Fibroblast of lung (primary cell): ENCODE measurements at regions not wholly inside any gene's neighbourhood (a gene's known extent, or its start where the extent isn't known, plus 50 kb on each side); places are given as distances from the start of the nearest gene placed in this dataset.

ENCODE experiments used
- DNase-seq, 2 donors: peaks; one replicate each; pipeline versions ENCODE4 v3.0.0 to v3.0.0-alpha.2; 2010; ENCODE audit warnings: low read depth in 2 of 2
- H2AFZ ChIP-seq: 2 replicates; pipeline ENCODE4 v1.5.1; 2012; ENCODE audit warnings: low read length, control low read depth, inconsistent platforms
- H3K27ac ChIP-seq: 2 replicates; pipeline ENCODE4 v1.5.1; 2011; ENCODE audit warnings: low read length, control low read depth; ENCODE audit not compliant: insufficient read depth
- H3K27me3 ChIP-seq: 2 replicates; pipeline ENCODE4 v1.5.1; 2011; ENCODE audit warnings: mild to moderate bottlenecking, low read length; ENCODE audit not compliant: control insufficient read depth, insufficient read depth
- H3K36me3 ChIP-seq: 2 replicates; pipeline ENCODE4 v1.5.1; 2011; ENCODE audit warnings: low read length; ENCODE audit not compliant: control insufficient read depth, insufficient read depth
- H3K4me1 ChIP-seq: 2 replicates; pipeline ENCODE4 v1.5.1; 2011; ENCODE audit warnings: low read length; ENCODE audit not compliant: control insufficient read depth, insufficient read depth; ENCODE audit errors: extremely low read depth
- H3K4me2 ChIP-seq: 2 replicates; pipeline ENCODE4 v1.5.1; 2011; ENCODE audit warnings: low read length, control low read depth; ENCODE audit not compliant: insufficient read depth; ENCODE audit errors: extremely low read depth
- H3K4me3 ChIP-seq, 4 experiments: fragments of 200-600 bp in 1 of 4; sonication (generic) in 1 of 4; replicated peaks in 1 of 4; 2 replicates each; pipeline ENCODE4 v1.5.1; 2011 to 2016; ENCODE audit warnings: low read length in 4 of 4, low read depth in 3 of 4, mild to moderate bottlenecking in 3 of 4, control low read depth in 2 of 4, inconsistent platforms in 1 of 4, mixed read lengths in 1 of 4; ENCODE audit not compliant: insufficient read depth in 1 of 4; ENCODE audit errors: control extremely low read depth in 1 of 4
- H3K79me2 ChIP-seq: 2 replicates; pipeline ENCODE4 v1.5.1; 2012; ENCODE audit warnings: mild to moderate bottlenecking, low read length, inconsistent platforms; ENCODE audit not compliant: control insufficient read depth, insufficient read depth
- H3K9ac ChIP-seq: 2 replicates; pipeline ENCODE4 v1.5.1; 2011; ENCODE audit warnings: mild to moderate bottlenecking, low read length, control low read depth; ENCODE audit not compliant: insufficient read depth
- H3K9me3 ChIP-seq: 2 replicates; pipeline ENCODE4 v1.5.1; 2012; ENCODE audit warnings: low read depth, low read length; ENCODE audit not compliant: control insufficient read depth, insufficient read depth
- H4K20me1 ChIP-seq: 2 replicates; pipeline ENCODE4 v1.5.1; 2011; ENCODE audit warnings: low read length; ENCODE audit not compliant: control insufficient read depth, insufficient read depth; ENCODE audit errors: extremely low read depth
- EZH2 ChIP-seq: IDR thresholded peaks from 2 replicates; pipeline ENCODE4 v1.5.1; 2012; ENCODE audit warnings: low read length, control low read depth, mild to moderate bottlenecking; ENCODE audit errors: missing control alignments
- TF ChIP-seq, protein P1 (sequence below), 2 donors: IDR thresholded peaks in 1 of 2; conservative IDR thresholded peaks in 1 of 2; 1 replicate in 1 of 2; 2 replicates in 1 of 2; pipeline ENCODE4 v1.5.1; 2011 to 2012; ENCODE audit warnings: low read length in 2 of 2, control low read depth in 1 of 2, inconsistent platforms in 1 of 2, low read depth in 1 of 2, mild to moderate bottlenecking in 1 of 2

- H3K4me3 ChIP-seq: no peak overlapping the region
- no peaks in the 10 kb centered on the region for H3K36me3 ChIP-seq
- no peak overlapping the region for H3K9ac ChIP-seq
- H4K20me1 ChIP-seq: no peaks in the 10 kb centered on the region
- no peak for DNase-seq
- no peaks in the 10 kb centered on the region for H3K9me3 ChIP-seq
- H3K4me2 ChIP-seq: no peak overlapping the region
- H3K4me1 ChIP-seq: no peaks in the 10 kb centered on the region
- no peak for TF ChIP-seq EZH2
- TF ChIP-seq, protein P1, sequence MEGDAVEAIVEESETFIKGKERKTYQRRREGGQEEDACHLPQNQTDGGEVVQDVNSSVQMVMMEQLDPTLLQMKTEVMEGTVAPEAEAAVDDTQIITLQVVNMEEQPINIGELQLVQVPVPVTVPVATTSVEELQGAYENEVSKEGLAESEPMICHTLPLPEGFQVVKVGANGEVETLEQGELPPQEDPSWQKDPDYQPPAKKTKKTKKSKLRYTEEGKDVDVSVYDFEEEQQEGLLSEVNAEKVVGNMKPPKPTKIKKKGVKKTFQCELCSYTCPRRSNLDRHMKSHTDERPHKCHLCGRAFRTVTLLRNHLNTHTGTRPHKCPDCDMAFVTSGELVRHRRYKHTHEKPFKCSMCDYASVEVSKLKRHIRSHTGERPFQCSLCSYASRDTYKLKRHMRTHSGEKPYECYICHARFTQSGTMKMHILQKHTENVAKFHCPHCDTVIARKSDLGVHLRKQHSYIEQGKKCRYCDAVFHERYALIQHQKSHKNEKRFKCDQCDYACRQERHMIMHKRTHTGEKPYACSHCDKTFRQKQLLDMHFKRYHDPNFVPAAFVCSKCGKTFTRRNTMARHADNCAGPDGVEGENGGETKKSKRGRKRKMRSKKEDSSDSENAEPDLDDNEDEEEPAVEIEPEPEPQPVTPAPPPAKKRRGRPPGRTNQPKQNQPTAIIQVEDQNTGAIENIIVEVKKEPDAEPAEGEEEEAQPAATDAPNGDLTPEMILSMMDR (conservative IDR thresholded peaks at IDR 0.05 in 1 of 2, IDR thresholded peaks at IDR 0.05 in 1 of 2; ENCODE audit: low read depth in 1 of 2, low read length in 2 of 2): no peak
- H3K27me3 ChIP-seq: no peaks in the 10 kb centered on the region
- H3K79me2 ChIP-seq: no peaks in the 10 kb centered on the region
- no peak overlapping the region for H3K27ac ChIP-seq
- H2AFZ ChIP-seq: no peak overlapping the region
Measured at GRCh38 chr4:151922811-151923210, 162.0 kb upstream of the GATB start.

GRCh38 chr4:151922306-151922705, 161.5 kb upstream of the GATB start:
- H3K9ac ChIP-seq: no peak overlapping the region
- no peaks in the 10 kb centered on the region for H3K27me3 ChIP-seq
- no peak overlapping the region for H3K27ac ChIP-seq
- H3K4me3 ChIP-seq: no peak overlapping the region
- TF ChIP-seq, protein P1 (conservative IDR thresholded peaks at IDR 0.05 in 1 of 2, IDR thresholded peaks at IDR 0.05 in 1 of 2; ENCODE audit: low read depth in 1 of 2, low read length in 2 of 2): no peak
- no peak for TF ChIP-seq EZH2
- H3K4me2 ChIP-seq: no peak overlapping the region
- no peaks in the 10 kb centered on the region for H3K36me3 ChIP-seq
- no peaks in the 10 kb centered on the region for H4K20me1 ChIP-seq
- H3K4me1 ChIP-seq: no peaks in the 10 kb centered on the region
- H2AFZ ChIP-seq: no peak overlapping the region
- DNase-seq: peak in 1 of 2 donors; percentile 50
- H3K9me3 ChIP-seq: no peaks in the 10 kb centered on the region
- no peaks in the 10 kb centered on the region for H3K79me2 ChIP-seq

DNA sequence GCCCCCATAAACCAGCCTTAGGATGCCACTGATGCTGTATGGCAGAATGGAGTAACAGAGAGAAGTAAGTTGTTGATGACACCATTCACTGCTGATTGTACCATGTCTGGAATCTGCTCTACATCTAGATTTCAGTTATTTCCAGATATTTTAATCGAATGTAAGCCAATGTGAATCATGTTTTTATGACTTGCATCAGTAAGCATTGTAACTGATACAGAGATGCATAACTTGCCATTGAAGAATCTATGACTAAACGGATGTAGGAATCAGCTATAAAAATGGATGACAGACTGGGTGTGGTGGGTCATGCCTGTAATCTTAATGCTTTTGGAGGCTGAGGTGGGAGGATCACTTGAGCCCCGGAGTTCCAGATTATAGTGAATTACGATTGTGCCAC, 161.0 kb upstream of the GATB start:
- H3K9me3 ChIP-seq: no peaks in the 10 kb centered on the region
- no peak overlapping the region for H3K4me3 ChIP-seq
- H3K36me3 ChIP-seq: no peaks in the 10 kb centered on the region
- no peaks in the 10 kb centered on the region for H4K20me1 ChIP-seq
- no peak overlapping the region for H3K4me2 ChIP-seq
- peak in 1 of 2 donors; percentile 52 for DNase-seq
- H2AFZ ChIP-seq: no peak overlapping the region
- peak overlapping the region; percentile 36 for H3K27ac ChIP-seq
- H3K79me2 ChIP-seq: no peaks in the 10 kb centered on the region
- TF ChIP-seq EZH2: no peak
- TF ChIP-seq, protein P1 (conservative IDR thresholded peaks at IDR 0.05 in 1 of 2, IDR thresholded peaks at IDR 0.05 in 1 of 2; ENCODE audit: low read depth in 1 of 2, low read length in 2 of 2): no peak
- no peaks in the 10 kb centered on the region for H3K27me3 ChIP-seq
- H3K9ac ChIP-seq: no peak overlapping the region
- H3K4me1 ChIP-seq: no peaks in the 10 kb centered on the region
